ENCODE measurements at regions not wholly inside any gene's neighbourhood (a gene's known extent, or its start where the extent isn't known, plus 50 kb on each side); places are given as distances from the start of the nearest gene placed in this dataset.

- Mint-ChIP-seq H3K9me3 (no peaks in the 10 kb centered on the region), H3K4me1 (peaks cover 9% of the 10 kb centered on the region), H3K4me3 (no peak overlapping the region), H3K27me3 (ENCODE audit: low read depth) (no peaks in the 10 kb centered on the region), H3K27ac (no peak overlapping the region), H3K36me3 (ENCODE audit: low read depth) (no peaks in the 10 kb centered on the region)
- TF ChIP-seq CTCF (IDR thresholded peaks at IDR 0.05; ENCODE audit: unreplicated experiment in 3 of 3): no peak
Measured at GRCh38 chr7:42729053-42729765, 182.7 kb downstream of the C7orf25 start.

- Mint-ChIP-seq H3K4me1 (peaks cover 13% of the 10 kb centered on the region), H3K36me3 (ENCODE audit: low read depth) (no peaks in the 10 kb centered on the region), H3K4me3 (no peak overlapping the region), H3K27ac (no peak overlapping the region), H3K27me3 (ENCODE audit: low read depth) (no peaks in the 10 kb centered on the region), H3K9me3 (no peaks in the 10 kb centered on the region)
- no peak for TF ChIP-seq CTCF (IDR thresholded peaks at IDR 0.05; ENCODE audit: unreplicated experiment in 3 of 3)
Measured at GRCh38 chr7:42727451-42727850, 184.4 kb downstream of the C7orf25 start.

DNA sequence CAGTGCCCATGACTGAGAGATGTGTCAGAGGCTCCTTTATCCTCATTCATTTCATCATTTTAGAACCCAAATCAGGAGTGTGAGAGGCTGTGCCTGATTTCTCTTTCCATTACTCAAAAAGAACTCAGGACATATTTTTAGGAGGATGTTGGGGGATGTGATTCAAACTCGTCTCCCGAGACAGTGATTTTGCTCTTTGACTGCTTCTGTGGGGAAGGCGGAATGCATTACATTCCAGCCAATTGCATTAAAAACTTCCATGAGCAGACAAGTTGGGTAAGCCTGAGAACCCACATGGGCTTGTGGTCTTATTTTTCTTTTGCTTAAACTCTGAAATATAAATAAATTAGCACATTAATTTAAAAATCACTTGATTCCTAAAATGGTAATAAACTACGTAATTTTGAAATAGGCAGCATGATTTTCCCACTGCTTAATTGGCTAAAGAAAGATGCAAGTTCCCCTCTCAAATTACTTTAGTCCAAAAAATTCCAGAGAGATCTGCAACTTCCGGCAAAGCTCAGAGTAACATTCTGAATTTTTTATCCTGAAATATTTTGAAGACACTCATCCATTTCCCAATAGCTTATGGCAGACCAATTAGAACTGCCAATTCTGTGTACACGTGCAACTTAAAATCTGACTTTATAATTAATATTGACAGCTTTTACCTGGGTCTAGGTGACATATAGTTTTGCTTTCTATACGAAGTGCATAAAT lies 185.6 kb downstream of the C7orf25 start:
- no peak for TF ChIP-seq CTCF (IDR thresholded peaks at IDR 0.05; ENCODE audit: unreplicated experiment in 3 of 3)

GRCh38 chr7:42722716-42723115 lies 189.2 kb downstream of the C7orf25 start:
- peaks cover 6% of the 10 kb centered on the region for H3K27me3 Mint-ChIP-seq (ENCODE audit: low read depth)
- H3K9me3 Mint-ChIP-seq: peaks cover 9% of the 10 kb centered on the region
- H3K27ac Mint-ChIP-seq: peak overlapping the region in 1 of 3 experiments; percentile 42
- peaks cover 31% of the 10 kb centered on the region for H3K4me1 Mint-ChIP-seq
- no peak overlapping the region for H3K4me3 Mint-ChIP-seq
- H3K36me3 Mint-ChIP-seq (ENCODE audit: low read depth): no peaks in the 10 kb centered on the region
- TF ChIP-seq CTCF (IDR thresholded peaks at IDR 0.05; ENCODE audit: unreplicated experiment in 3 of 3): no peak

More for the DNA sequence above, 185.6 kb downstream of the C7orf25 start:
- Mint-ChIP-seq H3K9me3 (no peaks in the 10 kb centered on the region), H3K4me1 (peaks cover 24% of the 10 kb centered on the region), H3K4me3 (no peak overlapping the region), H3K27ac (no peak overlapping the region), H3K27me3 (ENCODE audit: low read depth) (no peaks in the 10 kb centered on the region), H3K36me3 (ENCODE audit: low read depth) (no peaks in the 10 kb centered on the region)

- H3K4me3 Mint-ChIP-seq: no peak overlapping the region
- peaks cover 6% of the 10 kb centered on the region for H3K27me3 Mint-ChIP-seq (ENCODE audit: low read depth)
- H3K27ac Mint-ChIP-seq: peak overlapping the region in 1 of 3 experiments; percentile 42
- peaks cover 9% of the 10 kb centered on the region for H3K9me3 Mint-ChIP-seq
- peaks cover 31% of the 10 kb centered on the region for H3K4me1 Mint-ChIP-seq
- H3K36me3 Mint-ChIP-seq (ENCODE audit: low read depth): no peaks in the 10 kb centered on the region
- TF ChIP-seq CTCF (IDR thresholded peaks at IDR 0.05; ENCODE audit: unreplicated experiment in 3 of 3): no peak
Measured at GRCh38 chr7:42722198-42722597, 189.7 kb downstream of the C7orf25 start.

Measured in nephron (organoid).